ENCODE measurements at regions not wholly inside any gene's neighbourhood (a gene's known extent, or its start where the extent isn't known, plus 50 kb on each side); places are given as distances from the start of the nearest gene placed in this dataset.

DNA sequence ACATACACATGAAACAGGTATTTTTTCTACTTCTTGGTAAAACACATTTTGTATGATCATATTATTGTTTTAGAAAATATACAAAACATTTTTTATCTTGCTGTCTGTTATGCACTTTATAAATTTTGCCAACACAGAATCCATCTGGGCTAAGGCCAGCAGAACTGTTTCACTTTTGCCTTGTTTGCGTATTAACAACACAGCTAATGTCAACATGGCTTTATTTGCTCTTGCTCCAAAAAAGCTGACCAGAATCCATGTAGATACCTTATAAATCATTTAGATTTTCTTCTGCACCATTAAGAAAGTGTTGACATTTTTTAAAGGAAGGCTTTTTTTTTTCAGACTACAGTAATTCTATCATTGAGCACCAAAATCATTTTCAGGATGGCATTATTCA is 58.1 kb upstream of the PGR start (continued):
- TF ChIP-seq, protein P1, sequence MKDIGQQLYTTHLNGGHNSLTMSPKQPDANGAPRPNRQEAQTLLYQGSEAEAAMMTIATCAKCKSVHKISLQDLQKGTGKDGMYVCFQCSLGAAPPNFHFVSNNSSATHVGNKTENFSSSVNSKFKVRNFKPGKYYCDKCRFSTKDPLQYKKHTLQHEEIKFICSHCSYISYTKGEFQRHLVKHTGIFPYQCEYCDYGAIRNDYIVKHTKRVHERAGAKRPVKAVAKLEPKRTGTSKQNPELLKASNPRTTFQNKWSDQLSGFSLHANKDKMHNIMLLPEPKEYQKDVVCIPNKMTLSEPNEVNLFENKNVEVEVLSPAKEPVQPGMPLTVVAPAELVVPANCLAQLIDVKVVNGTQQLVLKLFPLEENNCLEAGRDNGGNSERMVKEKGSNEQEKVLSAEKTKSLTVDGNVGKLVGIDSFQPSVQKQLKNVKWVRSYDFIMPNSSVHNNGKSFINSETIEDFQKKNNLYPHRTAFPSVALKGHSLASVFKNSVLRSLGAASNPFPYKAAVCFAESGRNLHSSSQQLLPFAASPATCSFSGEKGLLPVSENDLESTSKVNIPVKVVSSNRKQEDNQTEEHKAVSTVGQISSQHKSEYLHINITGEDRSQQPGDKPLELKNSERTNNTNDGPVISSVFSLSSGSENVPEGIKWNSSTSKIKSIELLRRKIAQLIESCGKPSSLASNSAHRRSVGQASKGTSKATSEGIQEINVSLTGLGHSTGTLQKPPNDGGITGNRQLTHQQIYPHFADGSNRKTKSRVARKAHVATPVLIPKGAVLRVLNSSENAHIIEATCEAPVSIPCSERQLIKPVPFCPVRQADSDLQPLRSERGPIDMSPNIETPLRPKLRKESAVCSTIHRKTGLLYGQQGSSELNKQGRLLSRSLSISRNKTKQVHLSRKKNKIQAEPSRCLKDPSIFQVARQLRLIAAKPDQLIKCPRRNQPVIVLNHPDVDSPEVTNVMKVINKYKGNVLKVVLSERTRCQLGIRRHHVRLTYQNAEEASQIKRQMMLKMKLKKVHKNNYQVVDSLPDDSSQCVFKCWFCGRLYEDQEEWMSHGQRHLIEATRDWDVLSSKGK (CRISPR knock-in tag; IDR thresholded peaks at IDR 0.05) = no peak

DNA sequence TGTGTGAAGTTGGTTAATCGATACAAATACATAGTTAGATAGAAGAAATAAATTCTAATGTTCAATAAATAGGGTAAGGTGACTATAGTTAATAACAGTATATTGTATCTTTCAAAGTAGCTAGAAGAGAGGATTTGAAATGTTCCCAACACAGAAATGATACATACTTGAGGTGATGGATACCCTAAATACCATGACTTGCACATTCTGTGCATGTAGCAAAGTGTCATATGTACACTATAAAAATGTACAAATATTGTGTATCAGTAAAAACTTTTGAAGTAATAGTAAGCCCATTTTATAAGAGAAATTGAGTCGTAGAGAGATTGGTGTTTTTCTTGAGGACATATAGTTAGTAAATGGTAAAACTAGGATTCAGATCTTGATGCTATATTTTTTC is 56.4 kb upstream of the PGR start:
- DNase-seq (ENCODE audit: extremely low read depth in 1 of 4, low spot score in 3 of 4) (no peak), ATAC-seq (no peak), FAIRE-seq (no peak)
- in situ Hi-C loops (cut with MboI) = no loop called here
- WGBS (ENCODE audit: insufficient coverage, low coverage, missing lambda C conversion rate) = 28% methylated on average over 2 of the region's 2 CpGs
- H4K20me1 ChIP-seq (replicated peaks; ENCODE audit: control insufficient read depth, insufficient read depth, low read length) = no peaks in the 10 kb centered on the region
- no peak for TF ChIP-seq JUNB (CRISPR knock-in tag; conservative IDR thresholded peaks at IDR 0.05)
- TF ChIP-seq MAFG (tag; conservative IDR thresholded peaks at IDR 0.05) = 0 out of 2 replicates have a peak, but pooled peaks have one; percentile 6
- no peak overlapping the region for H3K4me2 ChIP-seq (ENCODE audit: insufficient read depth, low read length)
- intact Hi-C loops (cut with micrococcal nuclease) = no loop called here
- no peaks in the 10 kb centered on the region for H3K27me3 ChIP-seq (ENCODE audit: control insufficient read depth in 2 of 2, insufficient read depth in 2 of 2, low read length in 2 of 2)
- no peak overlapping the region for H3K9ac ChIP-seq (ENCODE audit: insufficient read depth in 1 of 2, low read depth in 2 of 2, low read length in 2 of 2)
- H3K9me1 ChIP-seq (ENCODE audit: control insufficient read depth, insufficient read depth, low read length) = no peaks in the 10 kb centered on the region
- no peaks in the 10 kb centered on the region for H3K36me3 ChIP-seq (ENCODE audit: control insufficient read depth, insufficient read depth, low read length)
- no peaks in the 10 kb centered on the region for H3K79me2 ChIP-seq (ENCODE audit: control insufficient read depth, insufficient read depth, low read length)
- H3K9me3 ChIP-seq (replicated peaks; ENCODE audit: control insufficient read depth, insufficient read depth, low read depth, low read length) = no peaks in the 10 kb centered on the region
- no peak overlapping the region for H2AFZ ChIP-seq (ENCODE audit: low read depth, low read length)
- BruUV-seq (replicated peaks) = no TSS peak
- CTCF ChIA-PET (ENCODE audit: low intra/inter-chr PET ratio) = no interaction called here
- no peaks in the 10 kb centered on the region for H3K4me1 ChIP-seq (replicated peaks in 1 of 2; ENCODE audit: control insufficient read depth in 2 of 2, insufficient read depth in 2 of 2, low read length in 2 of 2)
- POLR2A ChIA-PET = no interaction called here
- no peak overlapping the region for H3K4me3 ChIP-seq
- H3K27ac ChIP-seq (ENCODE audit: extremely low read depth, low read depth, low read length) = no peak overlapping the region
